Ovary (tissue), 7 donors: ENCODE measurements at regions not wholly inside any gene's neighbourhood (a gene's known extent, or its start where the extent isn't known, plus 50 kb on each side); places are given as distances from the start of the nearest gene placed in this dataset.

ENCODE experiments used
- DNase-seq, 5 donors: peaks; one replicate each; pipeline ENCODE4 v3.0.0-alpha.2; 2019 to 2020
- H3K27ac ChIP-seq, 2 donors: fragments of 200-600 bp; one replicate each; pipeline versions ENCODE4 v1.5.1 to v1.8.0; 2019 to 2022
- H3K27me3 ChIP-seq: fragments of 200-600 bp; one replicate; pipeline ENCODE4 v1.8.0; 2022
- H3K36me3 ChIP-seq: fragments of 200-600 bp; sonication (generic); one replicate; pipeline ENCODE4 v1.5.1; 2019
- H3K4me1 ChIP-seq: one replicate; pipeline ENCODE4 v1.8.1; 2013; ENCODE audit warnings: mild to moderate bottlenecking, moderate library complexity; ENCODE audit not compliant: insufficient read depth
- H3K4me3 ChIP-seq: fragments of 200-600 bp; sonication (generic); one replicate; pipeline ENCODE4 v1.5.1; 2017
- H3K9me3 ChIP-seq, 2 donors: fragments of 200-600 bp in 1 of 2; sonication (generic) in 1 of 2; one replicate each; pipeline versions ENCODE4 v1.5.1 to v1.8.1; 2013 to 2019; ENCODE audit warnings: mild to moderate bottlenecking in 1 of 2, moderate library complexity in 1 of 2
- EP300 ChIP-seq: sonication (generic); formaldehyde crosslinking; IDR thresholded peaks from one replicate; pipeline ENCODE4 v1.6.1; 2017; ENCODE audit warnings: antibody characterized with exemption
- POLR2A ChIP-seq: fragments of 450-650 bp; IDR thresholded peaks from one replicate; pipeline ENCODE4 v1.6.1; 2017; ENCODE audit warnings: antibody characterized with exemption, mild to moderate bottlenecking, moderate library complexity
- WGBS, 3 donors: extraction: QIAGEN DNeasy Blood & Tissue Kit in 1 of 3; methylation state at CpG; one replicate each; pipeline versions ENCODE4 v1.1.5 to v1.1.7; 2013 to 2017; 5-methylcytosine and 5-hydroxymethylcytosine counted together
- intact Hi-C, 4 donors: fragments of 100-400 bp; cut with DNase I; formaldehyde crosslinking; loops; one replicate each; pipeline versions ENCODE4 v1.11.0 to v1.15.1; 2022 to 2023
- TF ChIP-seq, protein P1 (sequence below), 3 donors: fragments of 450-650 bp in 2 of 3; fragments of 200-600 bp in 1 of 3; IDR thresholded peaks; one replicate each; pipeline versions ENCODE4 v1.5.1 to v1.8.0; 2016 to 2022; ENCODE audit warnings: antibody characterized with exemption in 3 of 3, mild to moderate bottlenecking in 1 of 3
- donor health status: DM: no; HTN: no; CAD: no; lungs with moderate emphysema.
- donor health status: DM: no; HTN: no; CAD: no.
- donor health status: Bipolar disorder and iron deficiency.
- donor health status: DM: no; HTN: no; CAD: no.
- donor health status: DM: yes; HTN: yes; CAD: no.

DNA sequence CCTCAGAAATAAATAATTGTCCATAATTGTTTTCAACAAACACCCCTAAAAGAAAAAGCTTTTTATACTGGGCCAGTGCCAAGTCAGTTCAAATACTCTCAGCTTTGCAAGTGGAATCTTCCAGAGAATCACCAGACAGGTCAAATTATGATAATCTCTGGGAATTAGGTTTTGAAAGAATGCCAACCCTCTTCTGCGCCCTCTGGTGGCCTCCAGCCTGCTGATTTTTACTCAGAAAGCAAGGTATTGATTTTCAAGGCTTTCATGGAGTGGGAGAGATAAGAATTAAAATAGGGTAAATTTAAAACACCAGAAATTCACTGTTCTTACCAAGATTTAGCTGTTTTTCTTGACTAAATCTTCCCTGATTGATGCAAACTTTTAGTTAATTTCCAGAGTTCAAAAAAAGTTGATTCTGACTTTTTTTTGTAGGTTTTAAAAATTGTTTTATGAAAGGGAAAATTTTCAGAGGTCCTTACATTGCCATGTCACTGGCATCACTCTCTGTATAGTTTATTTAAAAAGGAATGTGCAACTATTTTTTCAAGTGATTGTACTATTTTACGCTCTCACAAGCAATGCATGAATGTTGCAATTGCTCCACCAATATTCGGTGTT is 282.9 kb upstream of the TNP1 start:
- TF ChIP-seq, protein P1, sequence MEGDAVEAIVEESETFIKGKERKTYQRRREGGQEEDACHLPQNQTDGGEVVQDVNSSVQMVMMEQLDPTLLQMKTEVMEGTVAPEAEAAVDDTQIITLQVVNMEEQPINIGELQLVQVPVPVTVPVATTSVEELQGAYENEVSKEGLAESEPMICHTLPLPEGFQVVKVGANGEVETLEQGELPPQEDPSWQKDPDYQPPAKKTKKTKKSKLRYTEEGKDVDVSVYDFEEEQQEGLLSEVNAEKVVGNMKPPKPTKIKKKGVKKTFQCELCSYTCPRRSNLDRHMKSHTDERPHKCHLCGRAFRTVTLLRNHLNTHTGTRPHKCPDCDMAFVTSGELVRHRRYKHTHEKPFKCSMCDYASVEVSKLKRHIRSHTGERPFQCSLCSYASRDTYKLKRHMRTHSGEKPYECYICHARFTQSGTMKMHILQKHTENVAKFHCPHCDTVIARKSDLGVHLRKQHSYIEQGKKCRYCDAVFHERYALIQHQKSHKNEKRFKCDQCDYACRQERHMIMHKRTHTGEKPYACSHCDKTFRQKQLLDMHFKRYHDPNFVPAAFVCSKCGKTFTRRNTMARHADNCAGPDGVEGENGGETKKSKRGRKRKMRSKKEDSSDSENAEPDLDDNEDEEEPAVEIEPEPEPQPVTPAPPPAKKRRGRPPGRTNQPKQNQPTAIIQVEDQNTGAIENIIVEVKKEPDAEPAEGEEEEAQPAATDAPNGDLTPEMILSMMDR (IDR thresholded peaks at IDR 0.05) = no peak
- no peak for TF ChIP-seq POLR2A
- 75 to 76% (median 76%) methylated on average over 3 of the region's 3 CpGs for WGBS, 3 donors
- H3K27ac ChIP-seq = no peak overlapping the region
- H3K27me3 ChIP-seq = no peaks in the 10 kb centered on the region
- no peak overlapping the region for H3K4me3 ChIP-seq
- intact Hi-C loops = no loop called here
- no peaks in the 10 kb centered on the region for H3K36me3 ChIP-seq
- DNase-seq = no peak
- H3K9me3 ChIP-seq = no peaks in the 10 kb centered on the region
- H3K4me1 ChIP-seq = no peaks in the 10 kb centered on the region

DNA sequence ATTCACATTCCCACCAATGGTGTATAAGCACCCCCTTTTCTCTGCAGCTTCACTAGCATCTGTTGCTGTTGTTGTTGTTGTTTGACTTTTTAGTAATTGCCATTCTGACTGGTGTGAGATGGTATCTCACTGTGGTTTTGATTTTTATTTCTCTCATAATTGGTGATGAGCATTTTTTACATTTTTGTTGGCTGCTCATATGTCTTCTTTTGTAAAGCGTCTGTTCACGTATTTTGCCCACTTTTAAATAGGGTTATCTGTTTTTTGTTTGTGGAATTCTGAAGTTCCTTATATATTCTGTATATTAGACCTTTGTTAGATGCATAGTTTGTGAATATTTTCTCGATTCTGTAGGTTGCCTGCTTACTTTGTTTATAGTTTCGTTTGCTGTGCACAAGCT is 278.4 kb upstream of the TNP1 start:
- 91 to 93% (median 92%) methylated on average over 4 of the region's 4 CpGs for WGBS, 3 donors
- intact Hi-C loops = loop anchor here in 1 of 4 donors (10.0 kb wide), 1 partner anchor 927 kb away; the partner anchor contains the start of gene RUFY4
- Histone ChIP-seq H3K27ac (no peak overlapping the region), H3K4me1 (no peaks in the 10 kb centered on the region), H3K36me3 (no peaks in the 10 kb centered on the region), H3K27me3 (no peaks in the 10 kb centered on the region), H3K4me3 (no peak overlapping the region), H3K9me3 (no peaks in the 10 kb centered on the region)
- TF ChIP-seq POLR2A = no peak
- TF ChIP-seq, protein P1 (IDR thresholded peaks at IDR 0.05) = no peak
- TF ChIP-seq EP300 = no peak
- DNase-seq = no peak

DNA sequence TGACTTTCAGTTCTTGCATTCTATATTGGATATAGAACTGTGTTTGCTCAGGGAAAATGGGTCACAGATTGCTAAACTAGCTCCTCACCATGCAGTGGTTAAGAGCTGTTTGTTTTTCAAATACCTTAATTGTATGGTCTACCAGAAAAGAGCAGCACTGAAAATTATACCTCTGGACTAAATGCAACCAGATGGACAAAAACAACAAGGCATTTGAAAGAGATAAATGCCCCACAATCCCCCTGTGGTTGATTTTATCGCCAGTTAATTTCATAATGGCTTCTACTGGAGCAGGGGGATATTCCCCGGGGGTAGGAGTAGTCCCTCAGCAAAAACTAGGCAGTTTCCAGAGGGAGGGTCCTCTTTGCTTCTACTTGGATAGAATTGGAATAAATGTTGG is 267.9 kb upstream of the TNP1 start:
- Histone ChIP-seq H3K4me1 (no peaks in the 10 kb centered on the region), H3K36me3 (no peaks in the 10 kb centered on the region), H3K9me3 (no peaks in the 10 kb centered on the region), H3K27ac (no peak overlapping the region), H3K27me3 (no peaks in the 10 kb centered on the region), H3K4me3 (no peak overlapping the region)
- TF ChIP-seq POLR2A = no peak
- no peak for TF ChIP-seq EP300
- TF ChIP-seq, protein P1 (IDR thresholded peaks at IDR 0.05) = no peak
- DNase-seq = no peak
- intact Hi-C loops = no loop called here
- WGBS, 3 donors = 89 to 97% (median 92%) methylated on average over 2 of the region's 2 CpGs

DNA sequence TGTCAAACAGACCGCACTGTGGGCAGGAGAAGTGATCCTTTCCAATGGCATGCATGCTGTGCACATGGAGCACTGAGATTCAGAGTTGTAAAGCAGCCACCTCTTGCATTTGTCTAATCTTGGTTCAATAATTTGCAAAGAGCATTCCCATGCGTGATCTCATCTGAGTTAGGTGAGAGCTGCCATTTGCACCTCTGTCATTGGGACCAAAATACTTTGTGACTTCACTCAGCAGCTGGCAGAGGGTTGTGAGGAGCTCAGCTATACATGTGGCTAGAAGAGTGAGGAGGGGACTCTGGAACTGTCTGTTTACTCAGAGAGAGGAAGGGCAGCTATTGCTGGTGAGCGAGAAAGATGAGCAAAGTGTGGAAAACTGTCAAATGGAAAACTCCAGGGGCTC is 265.1 kb upstream of the TNP1 start:
- Histone ChIP-seq H3K9me3 (no peaks in the 10 kb centered on the region), H3K36me3 (no peaks in the 10 kb centered on the region), H3K4me3 (no peak overlapping the region), H3K27ac (no peak overlapping the region), H3K27me3 (no peaks in the 10 kb centered on the region), H3K4me1 (no peaks in the 10 kb centered on the region)
- DNase-seq = no peak
- intact Hi-C loops = no loop called here
- 92 to 100% (median 96%) methylated on average over 3 of the region's 3 CpGs for WGBS, 3 donors
- TF ChIP-seq POLR2A (no peak), EP300 (no peak)
- TF ChIP-seq, protein P1 (IDR thresholded peaks at IDR 0.05) = no peak
